Astrocyte of the cerebellum (primary cell): ENCODE measurements at regions not wholly inside any gene's neighbourhood (a gene's known extent, or its start where the extent isn't known, plus 50 kb on each side); places are given as distances from the start of the nearest gene placed in this dataset.
"Not testable (repeated sequence)": the region's sequence is repeated elsewhere in the genome, so short reads cannot be mapped to it uniquely, and the experiment has no call there.

Experiments
- DNase-seq: peaks from one replicate; pipeline ENCODE4 v3.0.0-alpha.2; 2011; ENCODE audit warnings: low read depth
- H3K4me3 ChIP-seq: 2 replicates; pipeline ENCODE4 v1.5.1; 2011; ENCODE audit warnings: mild to moderate bottlenecking, low read depth, low read length, moderate library complexity
- in situ Hi-C: cut with HindIII; loops from 2 replicates; pipeline ENCODE4 v1.10.0; 2017; ENCODE audit warnings: low sequenced_read_pairs
- TF ChIP-seq, protein P1 (sequence below): IDR thresholded peaks from 2 replicates; pipeline ENCODE4 v1.5.1; 2012; ENCODE audit warnings: low read length, low read depth, moderate library complexity, mild to moderate bottlenecking; ENCODE audit errors: missing control alignments

DNA sequence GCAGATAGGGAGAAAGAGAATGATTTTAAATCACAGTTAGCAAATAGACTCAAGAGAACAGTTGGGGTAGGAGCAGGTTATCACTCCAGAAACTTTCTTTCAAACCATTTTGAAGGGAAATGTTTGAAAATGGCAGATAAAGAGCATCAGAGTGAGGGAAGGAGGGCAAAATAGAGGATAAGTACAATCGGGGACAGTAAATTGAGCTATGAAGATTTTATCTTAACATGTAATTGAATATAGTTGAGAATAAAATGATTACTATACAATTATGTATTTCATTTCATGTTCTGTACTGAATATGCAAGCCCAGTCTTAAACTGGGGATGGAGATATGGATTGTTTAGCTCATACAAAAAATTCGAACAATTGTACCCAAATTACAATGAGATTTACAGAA, 54.0 kb downstream of the MAP10 start:
- TF ChIP-seq, protein P1, sequence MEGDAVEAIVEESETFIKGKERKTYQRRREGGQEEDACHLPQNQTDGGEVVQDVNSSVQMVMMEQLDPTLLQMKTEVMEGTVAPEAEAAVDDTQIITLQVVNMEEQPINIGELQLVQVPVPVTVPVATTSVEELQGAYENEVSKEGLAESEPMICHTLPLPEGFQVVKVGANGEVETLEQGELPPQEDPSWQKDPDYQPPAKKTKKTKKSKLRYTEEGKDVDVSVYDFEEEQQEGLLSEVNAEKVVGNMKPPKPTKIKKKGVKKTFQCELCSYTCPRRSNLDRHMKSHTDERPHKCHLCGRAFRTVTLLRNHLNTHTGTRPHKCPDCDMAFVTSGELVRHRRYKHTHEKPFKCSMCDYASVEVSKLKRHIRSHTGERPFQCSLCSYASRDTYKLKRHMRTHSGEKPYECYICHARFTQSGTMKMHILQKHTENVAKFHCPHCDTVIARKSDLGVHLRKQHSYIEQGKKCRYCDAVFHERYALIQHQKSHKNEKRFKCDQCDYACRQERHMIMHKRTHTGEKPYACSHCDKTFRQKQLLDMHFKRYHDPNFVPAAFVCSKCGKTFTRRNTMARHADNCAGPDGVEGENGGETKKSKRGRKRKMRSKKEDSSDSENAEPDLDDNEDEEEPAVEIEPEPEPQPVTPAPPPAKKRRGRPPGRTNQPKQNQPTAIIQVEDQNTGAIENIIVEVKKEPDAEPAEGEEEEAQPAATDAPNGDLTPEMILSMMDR, result no peak
- no peak overlapping the region for H3K4me3 ChIP-seq
- in situ Hi-C loops, result no loop called here
- DNase-seq, result no peak

DNA sequence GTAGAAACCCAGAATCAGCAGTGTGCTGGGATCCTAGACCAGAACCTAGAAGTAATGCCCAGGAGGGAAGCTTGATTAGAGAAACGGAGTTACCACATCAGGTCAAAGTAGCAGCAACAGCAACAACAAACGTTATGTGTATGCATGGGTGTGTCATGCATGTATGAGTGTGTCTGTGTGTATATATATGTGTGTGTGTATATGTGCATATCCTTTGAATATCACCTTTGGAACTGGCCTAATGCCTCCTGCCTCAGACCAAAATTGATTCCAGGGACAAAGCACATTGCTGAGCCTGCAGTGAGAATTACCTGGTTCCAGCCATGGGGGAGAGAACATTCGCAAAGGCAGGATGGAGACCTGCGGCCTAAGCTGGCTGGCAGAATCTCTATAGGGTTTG, 55.9 kb downstream of the MAP10 start:
- no peak overlapping the region for H3K4me3 ChIP-seq
- in situ Hi-C loops, result no loop called here
- TF ChIP-seq, protein P1, result no peak
- no peak for DNase-seq

DNA sequence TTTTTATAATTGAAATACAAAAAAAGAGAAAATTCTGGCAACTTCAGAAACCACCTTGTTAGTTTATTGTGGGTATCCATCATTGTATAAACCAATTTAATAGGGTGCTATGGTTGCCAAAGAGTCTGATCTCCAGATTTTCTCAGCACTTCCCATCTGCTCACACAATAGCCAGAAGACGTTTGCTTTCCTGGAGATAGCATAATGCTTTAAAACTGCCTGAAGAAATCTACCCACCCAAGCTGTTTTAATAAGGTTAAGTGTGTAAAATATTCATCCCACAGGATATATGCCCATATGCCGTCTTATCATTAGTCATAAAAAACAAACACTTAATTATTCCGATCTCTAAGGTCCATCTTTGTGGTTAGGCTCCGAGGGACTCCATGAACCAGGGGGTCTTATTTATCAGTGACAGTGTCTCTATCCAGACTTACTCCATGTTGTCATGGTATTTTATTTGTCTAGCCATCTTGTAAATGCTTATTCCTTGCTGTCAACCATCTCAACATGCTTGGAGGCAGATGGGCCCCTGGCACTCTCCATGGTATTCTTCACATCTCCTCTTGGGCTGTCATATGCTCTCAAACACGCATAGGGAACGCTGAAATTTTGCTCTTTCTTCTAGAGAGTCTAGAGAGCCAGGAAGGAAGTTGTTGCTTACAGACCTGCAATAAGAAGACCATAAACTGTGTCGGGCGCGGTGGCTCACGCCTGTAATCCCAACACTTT, 58.5 kb downstream of the MAP10 start:
- in situ Hi-C loops, result no loop called here

DNA sequence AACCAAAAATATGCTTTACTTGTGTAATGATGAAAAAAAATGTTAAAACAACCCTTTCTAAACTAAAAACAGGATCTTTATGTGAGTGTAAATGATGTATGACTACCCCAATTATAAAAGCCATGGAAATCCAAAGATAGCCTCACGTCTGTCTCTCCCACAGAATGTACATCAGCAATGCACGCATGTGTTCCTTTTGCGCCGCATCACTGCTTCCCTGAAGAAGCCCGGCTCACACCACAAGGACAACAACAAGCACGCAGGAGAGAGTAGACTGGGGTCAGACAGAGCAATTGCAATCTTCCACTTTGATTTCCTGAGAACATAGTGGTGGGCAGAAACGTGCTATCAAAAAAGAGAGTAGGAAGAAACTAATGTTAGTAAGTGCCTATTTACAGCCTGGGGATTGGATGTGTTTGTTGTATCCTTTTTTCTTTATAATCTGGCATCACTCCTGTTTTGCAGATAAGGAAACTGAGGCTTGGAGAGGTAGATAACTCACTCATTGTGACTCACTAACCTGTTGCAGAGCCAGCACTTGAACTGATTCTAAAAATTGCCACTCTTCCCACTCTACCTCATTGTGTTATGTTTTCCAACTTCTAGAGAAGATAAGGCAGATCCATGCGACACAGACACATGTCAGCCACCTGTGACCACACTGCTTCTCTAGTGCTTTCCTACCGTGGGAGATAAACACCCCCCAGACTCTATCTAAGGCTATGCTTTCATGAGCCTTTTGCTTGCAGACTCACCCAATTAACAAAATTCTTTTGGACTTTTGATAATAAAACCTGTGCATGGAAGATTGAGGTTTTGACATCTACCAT, 60.1 kb downstream of the MAP10 start:
- no peak overlapping the region for H3K4me3 ChIP-seq
- DNase-seq, result no peak
- in situ Hi-C loops, result no loop called here
- TF ChIP-seq, protein P1, result no peak

More for the DNA sequence above, 58.5 kb downstream of the MAP10 start:
- H3K4me3 ChIP-seq, result no peak overlapping the region
- DNase-seq, result no peak
- TF ChIP-seq, protein P1, result no peak

DNA sequence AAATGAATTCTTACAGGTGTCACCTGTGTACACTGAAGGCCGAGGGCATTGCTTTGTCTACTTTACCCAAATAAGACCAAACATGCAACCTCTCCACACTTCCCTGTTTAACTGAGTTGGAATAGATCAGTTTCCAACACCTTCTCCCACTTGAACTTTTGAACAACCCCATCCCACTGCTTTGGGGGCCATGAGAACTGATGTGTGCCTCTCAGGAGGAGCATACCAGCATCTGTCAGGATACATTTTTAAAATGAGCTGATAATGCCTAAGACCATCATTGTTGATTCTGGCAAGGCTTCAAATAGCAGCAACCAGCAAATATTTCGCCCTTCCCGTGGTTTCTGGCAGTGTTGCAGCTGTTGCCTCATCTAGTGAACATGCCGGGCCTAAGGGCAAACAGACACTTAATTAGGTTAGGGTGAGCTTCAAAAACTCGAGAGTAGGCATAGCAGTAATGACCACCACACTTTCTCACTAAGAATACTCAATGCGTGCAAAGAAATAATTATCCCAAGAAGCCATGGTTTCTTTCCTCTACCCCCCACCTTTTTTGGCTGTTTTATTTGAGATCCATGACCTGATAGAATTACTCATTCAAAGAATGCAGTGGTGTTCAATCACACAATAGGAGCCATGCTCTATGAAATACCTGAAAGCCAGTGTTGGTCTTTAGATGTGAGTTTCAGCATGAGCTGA, 63.7 kb downstream of the MAP10 start:
- DNase-seq, result peak; percentile 96
- H3K4me3 ChIP-seq, result no peak overlapping the region
- TF ChIP-seq, protein P1, result no peak
- in situ Hi-C loops, result no loop called here

DNA sequence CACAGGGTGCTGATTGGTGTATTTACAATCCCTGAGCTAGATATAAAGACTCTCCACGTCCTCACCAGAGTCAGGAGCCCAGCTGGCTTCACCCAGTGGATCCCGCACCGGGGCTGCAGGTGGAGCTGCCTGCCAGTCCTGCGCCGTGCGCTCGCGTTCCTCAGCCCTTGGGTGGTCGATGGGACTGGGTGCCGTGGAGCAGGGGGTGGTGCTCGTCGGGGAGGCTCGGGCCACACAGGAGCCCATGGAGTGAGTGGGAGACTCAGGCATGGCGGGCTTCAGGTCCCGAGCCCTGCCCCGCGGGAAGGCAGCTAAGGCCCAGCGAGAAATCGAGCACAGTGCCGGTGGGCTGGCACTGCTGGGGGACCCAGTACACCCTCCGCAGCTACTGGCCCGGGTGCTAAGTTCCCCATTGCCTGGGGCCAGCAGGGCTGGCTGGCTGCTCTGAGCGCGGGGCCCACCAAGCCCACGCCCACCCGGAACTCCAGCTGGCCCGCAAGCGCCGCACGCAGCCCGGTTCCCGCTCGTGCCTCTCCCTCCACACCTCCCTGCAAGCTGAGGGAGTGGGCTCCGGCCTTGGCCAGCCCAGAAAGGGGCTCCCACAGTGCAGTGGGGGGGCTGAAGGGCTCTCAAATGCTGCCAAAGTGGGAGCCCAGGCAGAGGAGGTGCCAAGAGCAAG, 66.2 kb downstream of the MAP10 start:
- DNase-seq, in situ Hi-C loops: not testable (repeated sequence)

More for the DNA sequence above, 66.2 kb downstream of the MAP10 start:
- not testable (repeated sequence) for H3K4me3 ChIP-seq
